GM12872 (cell line): ENCODE measurements at regions not wholly inside any gene's neighbourhood (a gene's known extent, or its start where the extent isn't known, plus 50 kb on each side); places are given as distances from the start of the nearest gene placed in this dataset.

Experiments used
- TF ChIP-seq, protein P1 (sequence below): IDR thresholded peaks from 3 replicates; pipeline ENCODE4 v1.5.1; 2011; ENCODE audit warnings: low read depth, mild to moderate bottlenecking, low read length, moderate library complexity; ENCODE audit not compliant: insufficient read depth

GRCh38 chr5:56688402-56688801 lies 126.9 kb upstream of the MAP3K1 start:
- TF ChIP-seq, protein P1, sequence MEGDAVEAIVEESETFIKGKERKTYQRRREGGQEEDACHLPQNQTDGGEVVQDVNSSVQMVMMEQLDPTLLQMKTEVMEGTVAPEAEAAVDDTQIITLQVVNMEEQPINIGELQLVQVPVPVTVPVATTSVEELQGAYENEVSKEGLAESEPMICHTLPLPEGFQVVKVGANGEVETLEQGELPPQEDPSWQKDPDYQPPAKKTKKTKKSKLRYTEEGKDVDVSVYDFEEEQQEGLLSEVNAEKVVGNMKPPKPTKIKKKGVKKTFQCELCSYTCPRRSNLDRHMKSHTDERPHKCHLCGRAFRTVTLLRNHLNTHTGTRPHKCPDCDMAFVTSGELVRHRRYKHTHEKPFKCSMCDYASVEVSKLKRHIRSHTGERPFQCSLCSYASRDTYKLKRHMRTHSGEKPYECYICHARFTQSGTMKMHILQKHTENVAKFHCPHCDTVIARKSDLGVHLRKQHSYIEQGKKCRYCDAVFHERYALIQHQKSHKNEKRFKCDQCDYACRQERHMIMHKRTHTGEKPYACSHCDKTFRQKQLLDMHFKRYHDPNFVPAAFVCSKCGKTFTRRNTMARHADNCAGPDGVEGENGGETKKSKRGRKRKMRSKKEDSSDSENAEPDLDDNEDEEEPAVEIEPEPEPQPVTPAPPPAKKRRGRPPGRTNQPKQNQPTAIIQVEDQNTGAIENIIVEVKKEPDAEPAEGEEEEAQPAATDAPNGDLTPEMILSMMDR = no peak

- TF ChIP-seq, protein P1 = no peak
Observed at GRCh38 chr5:56686337-56687195, 128.8 kb upstream of the MAP3K1 start.

GRCh38 chr5:56685503-56686217 lies 129.7 kb upstream of the MAP3K1 start:
- TF ChIP-seq, protein P1 = no peak

DNA sequence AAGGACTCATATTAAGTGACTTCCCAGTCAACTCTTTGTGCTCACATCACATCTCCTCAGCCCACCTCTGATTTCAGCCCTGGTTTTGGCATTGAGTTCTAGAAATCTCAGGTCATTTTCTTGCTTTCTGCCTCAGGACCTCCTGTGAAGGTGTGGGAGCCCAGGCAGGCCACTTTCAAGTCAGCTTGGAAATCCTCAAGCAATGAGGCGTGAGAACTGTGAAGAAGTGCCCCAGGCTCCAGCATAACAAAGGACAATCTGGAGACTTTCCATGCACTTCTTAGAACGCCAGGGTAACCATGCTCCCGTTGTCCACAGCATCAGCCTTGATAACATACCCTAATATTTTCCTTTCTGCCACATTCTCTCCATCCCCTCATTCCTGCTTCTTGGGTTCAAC lies 131.2 kb upstream of the MAP3K1 start:
- TF ChIP-seq, protein P1 = no peak

DNA sequence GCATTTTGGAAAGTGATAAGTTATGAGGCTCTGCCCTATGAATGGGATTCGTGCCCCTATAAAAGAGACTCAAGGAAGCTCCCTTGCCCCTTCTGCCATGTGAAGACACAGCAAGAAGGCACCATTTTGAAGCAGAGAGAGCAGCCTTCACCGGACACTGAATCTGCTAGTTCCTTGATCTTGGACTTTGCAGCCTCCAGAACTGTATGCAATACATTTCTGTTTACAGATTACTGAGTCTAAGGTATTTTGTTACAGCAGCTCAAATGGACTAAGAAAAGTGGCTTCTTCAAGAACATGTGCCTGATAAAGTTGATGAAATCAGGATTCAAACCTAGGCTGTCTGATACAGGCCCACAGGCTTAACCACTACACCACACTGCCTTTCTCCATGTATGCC lies 131.6 kb upstream of the MAP3K1 start:
- TF ChIP-seq, protein P1 = no peak

GRCh38 chr5:56683281-56683680 lies 132.1 kb upstream of the MAP3K1 start:
- TF ChIP-seq, protein P1 = no peak

DNA sequence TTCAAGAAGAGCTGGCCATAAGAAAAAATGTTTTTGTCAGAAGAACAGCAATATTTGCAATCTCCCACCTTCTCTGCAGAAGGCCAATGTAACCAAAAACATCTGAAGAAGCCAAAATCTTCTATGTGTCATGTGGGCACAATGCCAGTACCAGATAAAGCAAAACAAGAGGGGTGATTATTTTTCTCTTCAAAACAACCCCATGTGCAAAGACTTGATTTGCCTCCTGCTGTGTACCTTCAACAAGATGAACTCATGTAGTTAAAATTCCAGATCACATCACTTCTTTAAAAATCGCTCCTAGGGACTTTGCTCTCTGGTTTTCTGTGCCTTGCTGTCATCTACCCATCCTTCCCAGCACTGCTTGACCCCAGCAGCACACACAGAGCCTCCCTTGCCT lies 134.0 kb upstream of the MAP3K1 start:
- TF ChIP-seq, protein P1 = no peak
